ENCODE measurements at regions not wholly inside any gene's neighbourhood (a gene's known extent, or its start where the extent isn't known, plus 50 kb on each side); places are given as distances from the start of the nearest gene placed in this dataset.

DNA sequence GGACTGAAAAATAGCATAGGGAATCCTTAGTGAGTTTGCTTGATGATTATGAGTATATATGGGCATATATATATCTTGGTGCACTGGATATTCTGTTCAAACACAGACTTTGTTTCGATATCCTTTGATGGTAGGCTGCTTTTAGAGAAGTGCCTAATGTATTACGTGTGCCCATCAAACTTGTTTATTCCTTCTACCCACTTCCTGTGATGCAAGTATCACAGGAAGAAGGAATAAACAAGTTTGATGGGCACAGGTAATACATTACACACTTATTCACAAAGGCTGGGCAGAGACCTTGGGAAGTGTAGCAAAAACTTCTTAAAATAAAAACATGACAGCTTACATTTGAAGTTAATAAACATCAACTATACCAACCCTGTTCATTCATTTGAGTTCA lies 364.2 kb downstream of the CHSY3 start:
- Histone ChIP-seq H3K9ac (ENCODE audit: extremely low read depth, insufficient read length, low read length) (no peak overlapping the region), H3K9me3 (ENCODE audit: control insufficient read depth, low read depth, low read length) (no peaks in the 10 kb centered on the region), H2BK15ac (ENCODE audit: low read depth, low read length) (no peak overlapping the region), H3K79me1 (ENCODE audit: insufficient read depth, low read depth, low read length, poor library complexity, severe bottlenecking) (no peaks in the 10 kb centered on the region), H2BK5ac (ENCODE audit: insufficient read length, low read length) (no peak overlapping the region), H2BK120ac (ENCODE audit: low read depth, low read length, poor library complexity, severe bottlenecking) (no peak overlapping the region), H4K20me1 (ENCODE audit: control insufficient read depth, insufficient read depth, insufficient read length) (no peaks in the 10 kb centered on the region), H3K56ac (ENCODE audit: insufficient read length, low read depth, low read length) (no peak overlapping the region), H3K4ac (ENCODE audit: low read depth, low read length) (no peak overlapping the region), H3K14ac (ENCODE audit: insufficient read depth, low read length) (no peak overlapping the region), H4K8ac (replicated peaks; ENCODE audit: insufficient read length, low read depth, low read length) (no peak overlapping the region), H3K18ac (ENCODE audit: insufficient read length, low read depth, low read length) (no peak overlapping the region), H3K23me2 (ENCODE audit: insufficient read length, low read depth, low read length, poor library complexity, severe bottlenecking) (no peaks in the 10 kb centered on the region), H2BK20ac (ENCODE audit: low read depth, low read length, poor library complexity, severe bottlenecking) (no peak overlapping the region), H3T11ph (ENCODE audit: low read length) (no peak overlapping the region), H3K27me3 (ENCODE audit: insufficient read depth, low read length) (peaks cover 6% of the 10 kb centered on the region; the same call in 1 of the 2 replicates), H2AK5ac (ENCODE audit: insufficient read length, low read length) (no peak overlapping the region), H4K5ac (ENCODE audit: insufficient read length, low read depth, low read length) (no peak overlapping the region), H4K91ac (ENCODE audit: insufficient read length, low read depth, low read length) (no peak overlapping the region), H3K79me2 (ENCODE audit: insufficient read depth, low read length) (no peaks in the 10 kb centered on the region), H2AFZ (ENCODE audit: low read length) (no peak overlapping the region), H3K4me2 (ENCODE audit: insufficient read depth, insufficient read length, low read length) (no peak overlapping the region), H3K23ac (ENCODE audit: insufficient read length, low read depth, low read length) (no peak overlapping the region), H3K27ac (ENCODE audit: insufficient read length, low read depth, low read length) (no peak overlapping the region), H3K4me1 (ENCODE audit: insufficient read depth, low read length) (no peaks in the 10 kb centered on the region), H2BK12ac (ENCODE audit: insufficient read length, low read depth, low read length) (no peak overlapping the region)
- Mint-ChIP-seq H3K36me3 (ENCODE audit: insufficient read depth in 1 of 3, low read depth in 3 of 3) (no peaks in the 10 kb centered on the region), H3K4me1 (peaks cover 3 to 4% of the 10 kb centered on the region in 2 experiments; a peak in 2 of 4 replicates), H3K4me3 (no peak overlapping the region), H3K27ac (no peak overlapping the region), H3K27me3 (ENCODE audit: low read depth) (peaks cover 51% of the 10 kb centered on the region), H3K9me3 (no peaks in the 10 kb centered on the region)
- TF ChIP-seq, protein P1, sequence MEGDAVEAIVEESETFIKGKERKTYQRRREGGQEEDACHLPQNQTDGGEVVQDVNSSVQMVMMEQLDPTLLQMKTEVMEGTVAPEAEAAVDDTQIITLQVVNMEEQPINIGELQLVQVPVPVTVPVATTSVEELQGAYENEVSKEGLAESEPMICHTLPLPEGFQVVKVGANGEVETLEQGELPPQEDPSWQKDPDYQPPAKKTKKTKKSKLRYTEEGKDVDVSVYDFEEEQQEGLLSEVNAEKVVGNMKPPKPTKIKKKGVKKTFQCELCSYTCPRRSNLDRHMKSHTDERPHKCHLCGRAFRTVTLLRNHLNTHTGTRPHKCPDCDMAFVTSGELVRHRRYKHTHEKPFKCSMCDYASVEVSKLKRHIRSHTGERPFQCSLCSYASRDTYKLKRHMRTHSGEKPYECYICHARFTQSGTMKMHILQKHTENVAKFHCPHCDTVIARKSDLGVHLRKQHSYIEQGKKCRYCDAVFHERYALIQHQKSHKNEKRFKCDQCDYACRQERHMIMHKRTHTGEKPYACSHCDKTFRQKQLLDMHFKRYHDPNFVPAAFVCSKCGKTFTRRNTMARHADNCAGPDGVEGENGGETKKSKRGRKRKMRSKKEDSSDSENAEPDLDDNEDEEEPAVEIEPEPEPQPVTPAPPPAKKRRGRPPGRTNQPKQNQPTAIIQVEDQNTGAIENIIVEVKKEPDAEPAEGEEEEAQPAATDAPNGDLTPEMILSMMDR (conservative IDR thresholded peaks at IDR 0.05), result no peak
- no peak for DNase-seq
- no CpG with 5 or more reads among the region's 2 CpGs for WGBS (ENCODE audit: extremely low coverage, insufficient read length, low lambda C conversion rate)
